NCI-H1436 (cell line): ENCODE measurements at regions not wholly inside any gene's neighbourhood (a gene's known extent, or its start where the extent isn't known, plus 50 kb on each side); places are given as distances from the start of the nearest gene placed in this dataset.

Source experiments
- DNase-seq: peaks from one replicate; lab custom pipeline; 2025; lab: John Stamatoyannopoulos, UW

GRCh38 chr12:130102266-130102665 is 60.0 kb upstream of the FZD10 start:
- DNase-seq: no peak

GRCh38 chr12:130104571-130105106 is 57.6 kb upstream of the FZD10 start:
- DNase-seq: no peak

- DNase-seq: no peak
These were observed 53.0 kb upstream of the FZD10 start for GRCh38 chr12:130109062-130109945.

DNA sequence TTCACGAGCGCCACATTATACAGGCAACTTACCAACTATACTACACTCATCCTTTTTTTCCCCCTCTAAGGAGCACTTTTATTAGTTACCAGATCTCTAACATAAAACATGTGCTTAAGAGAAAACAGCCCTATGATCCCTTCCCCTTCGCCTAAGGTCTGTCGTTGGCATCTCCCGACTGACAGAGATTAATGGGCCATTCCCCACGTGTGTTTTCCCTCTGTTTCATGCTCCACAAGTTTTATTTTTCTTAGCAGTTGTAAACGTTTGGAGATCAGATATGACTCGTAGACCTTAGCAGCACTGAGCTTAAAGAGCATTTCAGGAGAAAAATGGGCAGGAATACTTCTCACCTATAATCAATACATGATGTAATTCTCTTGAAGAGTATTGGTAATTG is 51.4 kb upstream of the FZD10 start:
- no peak for DNase-seq

DNA sequence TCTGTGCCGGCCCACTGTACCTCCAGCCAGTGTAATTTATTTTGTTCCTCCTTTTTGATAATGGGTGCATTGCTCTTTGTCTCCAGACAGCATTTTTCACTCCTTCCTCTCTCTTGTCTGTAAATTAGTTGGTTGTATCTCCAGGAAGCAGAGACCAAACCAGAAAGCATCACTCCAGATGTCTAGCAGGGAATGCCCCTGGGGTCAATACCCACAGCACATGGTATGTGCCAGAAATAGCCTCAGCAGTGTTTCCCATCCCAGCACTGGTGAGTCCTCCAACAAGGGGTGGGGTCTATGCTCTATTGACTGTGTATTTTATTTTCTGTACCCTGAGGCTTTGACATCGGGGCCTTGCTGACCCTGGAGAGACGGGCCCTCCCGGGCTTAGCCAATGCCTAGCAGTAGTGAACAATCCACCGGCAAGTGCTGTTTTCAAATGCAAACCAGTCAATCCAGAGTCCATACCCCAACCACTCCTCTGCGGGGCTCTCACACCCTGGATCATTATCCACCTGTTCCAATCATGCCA is 50.2 kb upstream of the FZD10 start:
- no peak for DNase-seq
